ENCODE measurements at regions not wholly inside any gene's neighbourhood (a gene's known extent, or its start where the extent isn't known, plus 50 kb on each side); places are given as distances from the start of the nearest gene placed in this dataset.

DNA sequence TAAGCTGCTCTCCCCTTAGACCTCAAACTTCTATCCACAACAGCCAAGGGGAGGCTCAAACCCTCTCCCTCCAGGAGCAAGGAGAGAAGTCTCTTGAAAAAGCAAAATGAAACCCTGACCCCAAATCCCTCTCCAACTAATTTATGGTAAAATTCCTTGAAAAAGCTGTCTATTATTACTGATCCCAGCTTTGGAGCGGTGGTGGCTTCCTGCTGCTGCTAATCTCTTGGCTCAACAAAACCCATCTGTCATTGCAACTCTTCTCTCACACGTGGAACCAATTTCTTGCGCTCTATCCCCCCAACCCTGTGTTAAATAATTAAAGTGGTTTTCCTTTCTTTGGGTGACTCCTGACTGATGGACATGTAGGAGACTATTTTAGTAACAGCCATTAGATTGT, 64.1 kb upstream of the OXGR1 start:
- no peaks in the 10 kb centered on the region for H3K79me2 ChIP-seq (ENCODE audit: insufficient read depth, low read length)
- ATAC-seq: no peak
- CTCF ChIA-PET: no interaction called here

More for the DNA sequence above, 64.1 kb upstream of the OXGR1 start:
- no TSS peak for BruUV-seq (replicated peaks)
- POLR2A ChIA-PET: no interaction called here
- Histone ChIP-seq H3K27ac (ENCODE audit: low read depth, low read length) (no peak overlapping the region), H3K4me1 (ENCODE audit: control insufficient read depth in 1 of 2, insufficient read depth in 2 of 2, low read length in 2 of 2) (no peaks in the 10 kb centered on the region), H3K9me3 (ENCODE audit: control insufficient read depth in 1 of 2, insufficient read depth in 1 of 2, low read depth in 1 of 2, low read length in 2 of 2) (no peaks in the 10 kb centered on the region), H3K4me2 (ENCODE audit: low read length) (no peak overlapping the region), H3K9me2 (ENCODE audit: insufficient read depth) (no peaks in the 10 kb centered on the region), H2AFZ (ENCODE audit: low read depth, low read length, poor library complexity, severe bottlenecking) (no peak overlapping the region), H3K4me3 (replicated peaks in 1 of 2; ENCODE audit: low read depth in 1 of 2, low read length in 2 of 2) (no peak overlapping the region), H3K36me3 (ENCODE audit: control insufficient read depth in 1 of 2, insufficient read depth in 2 of 2, low read length in 2 of 2) (no peaks in the 10 kb centered on the region), H3K9ac (ENCODE audit: low read length) (no peak overlapping the region), H3K27me3 (ENCODE audit: insufficient read depth, low read length) (no peaks in the 10 kb centered on the region), H4K20me1 (ENCODE audit: insufficient read depth) (no peaks in the 10 kb centered on the region)
- intact Hi-C loops (cut with micrococcal nuclease): no loop called here
- DNase-seq (ENCODE audit: low read depth, low spot score): no peak
- no peak for TF ChIP-seq SIN3A (IDR thresholded peaks at IDR 0.05; ENCODE audit: low read depth)
- no peak for TF ChIP-seq JUND (IDR thresholded peaks at IDR 0.05)
- TF ChIP-seq ZFX (IDR thresholded peaks at IDR 0.05): no peak
- no peak for TF ChIP-seq POLR2A (IDR thresholded peaks at IDR 0.05; ENCODE audit: borderline replicate concordance, extremely low read depth, insufficient read depth, insufficient read length)
- no peak for TF ChIP-seq ELF1 (IDR thresholded peaks at IDR 0.05; ENCODE audit: borderline replicate concordance, low read depth)
- no peak for TF ChIP-seq EZH2phosphoT487 (IDR thresholded peaks at IDR 0.05; ENCODE audit: borderline replicate concordance)
- TF ChIP-seq TCF7L2 (IDR thresholded peaks at IDR 0.05; ENCODE audit: borderline replicate concordance, extremely low read depth, insufficient read depth, insufficient read length): no peak
- TF ChIP-seq SRF (IDR thresholded peaks at IDR 0.05; ENCODE audit: low read depth): no peak
- no peak for TF ChIP-seq ATF3 (IDR thresholded peaks at IDR 0.05)
- no peak for TF ChIP-seq CBX3 (IDR thresholded peaks at IDR 0.05; ENCODE audit: low read depth)
- no peak for TF ChIP-seq MAX (IDR thresholded peaks at IDR 0.05)
- no peak for TF ChIP-seq RAD21 (IDR thresholded peaks at IDR 0.05; ENCODE audit: low read depth)
- no peak for TF ChIP-seq ZNF274 (IDR thresholded peaks at IDR 0.05; ENCODE audit: low read depth, low read length)
- TF ChIP-seq ZBTB33 (IDR thresholded peaks at IDR 0.05; ENCODE audit: extremely low read depth, insufficient replicate concordance, low read length): no peak
- TF ChIP-seq EZH2 (IDR thresholded peaks at IDR 0.05): no peak
- TF ChIP-seq CTCF (IDR thresholded peaks at IDR 0.05 in 2 of 3, conservative IDR thresholded peaks at IDR 0.05 in 1 of 3; ENCODE audit: borderline replicate concordance in 1 of 3, insufficient read depth in 1 of 3, low read depth in 2 of 3, low read length in 2 of 3): no peak
- RAD21 ChIA-PET (ENCODE audit: low non-redundant PET in 1 of 2, low total read pairs in 2 of 2, uncharacterized antibody in 2 of 2, unreplicated experiment in 2 of 2): no interaction called here
